B cell (primary cell): ENCODE measurements at regions not wholly inside any gene's neighbourhood (a gene's known extent, or its start where the extent isn't known, plus 50 kb on each side); places are given as distances from the start of the nearest gene placed in this dataset.
"Not testable (repeated sequence)": the region's sequence is repeated elsewhere in the genome, so short reads cannot be mapped to it uniquely, and the experiment has no call there.

Experiments used
- ATAC-seq: fragments of 200-7000 bp; cut with Tn5 transposase; one replicate; pipeline ENCODE4 v1.10.0; 2021; ENCODE audit warnings: low read depth, mild to moderate bottlenecking, moderate number of reproducible peaks, moderate library complexity
- CTCF ChIA-PET: fragments of 350-600 bp; sonication (Branson Sonifier 250); formaldehyde crosslinking; loops from one replicate; lab custom pipeline; 2021; ENCODE audit warnings: antibody characterized with exemption, inconsistent platforms; lab: Charles Lee
- POLR2A ChIA-PET: fragments of 350-600 bp; sonication (Branson Sonifier 250); formaldehyde crosslinking; loops from one replicate; lab custom pipeline; 2021; ENCODE audit warnings: antibody characterized with exemption; lab: Charles Lee
- DNase-seq: peaks from one replicate; pipeline ENCODE4 v3.0.0; 2013
- H2AFZ ChIP-seq: 2 replicates; pipeline ENCODE4 v1.6.1; 2012; ENCODE audit warnings: mild to moderate bottlenecking, low read depth, low read length; ENCODE audit not compliant: insufficient read depth, poor library complexity, severe bottlenecking
- H3K27ac ChIP-seq, 2 donors: 1 replicate in 1 of 2; 2 replicates in 1 of 2; pipeline ENCODE4 v1.5.1; 2012 to 2013; ENCODE audit warnings: low read length in 2 of 2, mild to moderate bottlenecking in 2 of 2, moderate library complexity in 1 of 2
- H3K27me3 ChIP-seq, 4 experiments: fragments of 200-600 bp in 1 of 4; sonication (generic) in 1 of 4; replicated peaks in 1 of 4; 1 replicate in 2 of 4; 2 replicates in 2 of 4; pipeline versions ENCODE4 v1.6.1 to v1.7.0; 2013 to 2016; ENCODE audit warnings: low read length in 3 of 4, mild to moderate bottlenecking in 2 of 4, mixed read lengths in 1 of 4, moderate library complexity in 1 of 4; ENCODE audit not compliant: insufficient read depth in 4 of 4, control insufficient read depth in 3 of 4; ENCODE audit errors: control extremely low read depth in 1 of 4
- H3K36me3 ChIP-seq, 2 experiments: replicated peaks in 1 of 2; 1 replicate in 1 of 2; 2 replicates in 1 of 2; pipeline versions ENCODE4 v1.6.1 to v1.7.1; 2013; ENCODE audit warnings: low read length in 1 of 2; ENCODE audit not compliant: insufficient read depth in 2 of 2, control insufficient read depth in 1 of 2; ENCODE audit errors: control extremely low read depth in 1 of 2, extremely low read depth in 1 of 2
- H3K4me1 ChIP-seq, 2 donors: fragments of 200-600 bp in 1 of 2; sonication (generic) in 1 of 2; 1 replicate in 1 of 2; 2 replicates in 1 of 2; pipeline versions ENCODE4 v1.5.1 to v1.6.1; 2013 to 2017; ENCODE audit warnings: low read length in 2 of 2; ENCODE audit not compliant: control insufficient read depth in 2 of 2, insufficient read depth in 2 of 2
- H3K4me2 ChIP-seq: replicated peaks from 2 replicates; pipeline ENCODE3; 2012; ENCODE audit warnings: mild to moderate bottlenecking, low read depth, low read length; ENCODE audit not compliant: poor library complexity, severe bottlenecking
- H3K4me3 ChIP-seq, 5 experiments: fragments of 200-600 bp in 1 of 5; sonication (generic) in 1 of 5; 1 replicate in 3 of 5; 2 replicates in 2 of 5; pipeline versions ENCODE4 v1.5.1 to v1.7.0; 2011 to 2016; ENCODE audit warnings: low read length in 4 of 5, mild to moderate bottlenecking in 4 of 5, low read depth in 2 of 5, control low read depth in 1 of 5, moderate library complexity in 1 of 5; ENCODE audit not compliant: insufficient read depth in 1 of 5; ENCODE audit errors: control extremely low read depth in 1 of 5, extremely low read depth in 1 of 5
- H3K79me2 ChIP-seq: fragments of 200-600 bp; sonication (generic); one replicate; pipeline ENCODE4 v1.6.0; 2016; ENCODE audit warnings: low read length; ENCODE audit not compliant: control insufficient read depth, insufficient read depth
- H3K9ac ChIP-seq: fragments of 200-600 bp; sonication (generic); 2 replicates; pipeline ENCODE4 v1.6.1; 2017; ENCODE audit warnings: mild to moderate bottlenecking, low read length, moderate library complexity
- H3K9me3 ChIP-seq, 3 donors: one replicate each; pipeline versions ENCODE4 v1.6.1 to v1.7.1; 2013; ENCODE audit warnings: low read length in 2 of 3; ENCODE audit not compliant: control insufficient read depth in 2 of 3, insufficient read depth in 1 of 3; ENCODE audit errors: control extremely low read depth in 1 of 3
- H4K20me1 ChIP-seq: 2 replicates; pipeline ENCODE4 v1.6.0; 2012; ENCODE audit warnings: mild to moderate bottlenecking, low read length; ENCODE audit not compliant: insufficient read depth, control insufficient read depth, poor library complexity, severe bottlenecking
- H3K27ac Mint-ChIP-seq: one replicate; pipeline ENCODE4 v1.8.0; 2021; ENCODE audit warnings: mixed read lengths
- H3K27me3 Mint-ChIP-seq: one replicate; pipeline ENCODE4 v1.8.0; 2021; ENCODE audit warnings: mixed read lengths
- H3K4me1 Mint-ChIP-seq: one replicate; pipeline ENCODE4 v1.8.0; 2021; ENCODE audit warnings: mixed read lengths
- H3K4me3 Mint-ChIP-seq: one replicate; pipeline ENCODE4 v1.8.0; 2021; ENCODE audit warnings: mixed read lengths
- H3K9me3 Mint-ChIP-seq: one replicate; pipeline ENCODE4 v1.8.0; 2022; ENCODE audit warnings: mixed read lengths; ENCODE audit not compliant: insufficient read depth
- EZH2 ChIP-seq: IDR thresholded peaks from 2 replicates; pipeline ENCODE4 v1.6.1; 2012; ENCODE audit warnings: borderline replicate concordance, low read depth, mild to moderate bottlenecking, moderate library complexity, low read length; ENCODE audit not compliant: insufficient read depth, poor library complexity, severe bottlenecking
- WGBS: methylation state at CpG from one replicate; pipeline ENCODE4 v1.1.5; 2013; ENCODE audit warnings: missing lambda C conversion rate; ENCODE audit not compliant: insufficient coverage; 5-methylcytosine and 5-hydroxymethylcytosine counted together
- intact Hi-C: fragments of 100-400 bp; cut with micrococcal nuclease; formaldehyde crosslinking; loops from one replicate; pipeline ENCODE4 v1.10.0; 2022
- TF ChIP-seq, protein P1 (sequence below): fragments of 200-600 bp; IDR thresholded peaks from one replicate; pipeline ENCODE4 v1.8.0; 2022; ENCODE audit warnings: antibody characterized with exemption, mild to moderate bottlenecking

- Mint-ChIP-seq H3K4me1 (no peaks in the 10 kb centered on the region), H3K27ac (no peak overlapping the region), H3K4me3 (no peak overlapping the region), H3K27me3 (no peaks in the 10 kb centered on the region), H3K9me3 (no peaks in the 10 kb centered on the region)
- intact Hi-C loops: no loop called here
- POLR2A ChIA-PET: no interaction called here
- TF ChIP-seq, protein P1, sequence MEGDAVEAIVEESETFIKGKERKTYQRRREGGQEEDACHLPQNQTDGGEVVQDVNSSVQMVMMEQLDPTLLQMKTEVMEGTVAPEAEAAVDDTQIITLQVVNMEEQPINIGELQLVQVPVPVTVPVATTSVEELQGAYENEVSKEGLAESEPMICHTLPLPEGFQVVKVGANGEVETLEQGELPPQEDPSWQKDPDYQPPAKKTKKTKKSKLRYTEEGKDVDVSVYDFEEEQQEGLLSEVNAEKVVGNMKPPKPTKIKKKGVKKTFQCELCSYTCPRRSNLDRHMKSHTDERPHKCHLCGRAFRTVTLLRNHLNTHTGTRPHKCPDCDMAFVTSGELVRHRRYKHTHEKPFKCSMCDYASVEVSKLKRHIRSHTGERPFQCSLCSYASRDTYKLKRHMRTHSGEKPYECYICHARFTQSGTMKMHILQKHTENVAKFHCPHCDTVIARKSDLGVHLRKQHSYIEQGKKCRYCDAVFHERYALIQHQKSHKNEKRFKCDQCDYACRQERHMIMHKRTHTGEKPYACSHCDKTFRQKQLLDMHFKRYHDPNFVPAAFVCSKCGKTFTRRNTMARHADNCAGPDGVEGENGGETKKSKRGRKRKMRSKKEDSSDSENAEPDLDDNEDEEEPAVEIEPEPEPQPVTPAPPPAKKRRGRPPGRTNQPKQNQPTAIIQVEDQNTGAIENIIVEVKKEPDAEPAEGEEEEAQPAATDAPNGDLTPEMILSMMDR: no peak
- TF ChIP-seq EZH2: no peak
- H3K27ac ChIP-seq: no peak overlapping the region
- H3K4me1 ChIP-seq: no peaks in the 10 kb centered on the region
- H4K20me1 ChIP-seq: no peaks in the 10 kb centered on the region
- H3K27me3 ChIP-seq: no peaks in the 10 kb centered on the region
- ATAC-seq (no peak), DNase-seq (no peak)
- CTCF ChIA-PET: no interaction called here
- H3K4me3 ChIP-seq: no peak overlapping the region
- H2AFZ ChIP-seq: no peak overlapping the region
- WGBS: no CpG with 5 or more reads among the region's 1 CpG
- H3K9ac ChIP-seq: no peak overlapping the region
- no peaks in the 10 kb centered on the region for H3K79me2 ChIP-seq
- H3K9me3 ChIP-seq: no peaks in the 10 kb centered on the region
- no peak overlapping the region for H3K4me2 ChIP-seq
- no peaks in the 10 kb centered on the region for H3K36me3 ChIP-seq
Observed at GRCh38 chr9:26782899-26783298, 109.7 kb downstream of the CAAP1 start.

GRCh38 chr9:26781906-26782305, 110.7 kb downstream of the CAAP1 start:
- DNase-seq (no peak), ATAC-seq (no peak)
- H3K79me2 ChIP-seq: no peaks in the 10 kb centered on the region
- H2AFZ ChIP-seq: no peak overlapping the region
- H3K4me3 ChIP-seq: no peak overlapping the region
- POLR2A ChIA-PET: no interaction called here
- H4K20me1 ChIP-seq: no peaks in the 10 kb centered on the region
- H3K4me2 ChIP-seq: no peak overlapping the region
- H3K4me3 Mint-ChIP-seq: no peak overlapping the region
- intact Hi-C loops: no loop called here
- CTCF ChIA-PET: no interaction called here
- no peaks in the 10 kb centered on the region for H3K9me3 Mint-ChIP-seq
- H3K27me3 ChIP-seq: no peaks in the 10 kb centered on the region
- H3K4me1 Mint-ChIP-seq: no peaks in the 10 kb centered on the region
- H3K27ac ChIP-seq: no peak overlapping the region
- H3K27me3 Mint-ChIP-seq: no peaks in the 10 kb centered on the region
- H3K27ac Mint-ChIP-seq: no peak overlapping the region
- H3K36me3 ChIP-seq: no peaks in the 10 kb centered on the region
- 0% methylated on average over 1 of the region's 1 CpG for WGBS
- H3K9ac ChIP-seq: no peak overlapping the region
- no peaks in the 10 kb centered on the region for H3K4me1 ChIP-seq
- H3K9me3 ChIP-seq: no peaks in the 10 kb centered on the region
- TF ChIP-seq, protein P1: no peak
- no peak for TF ChIP-seq EZH2

- H3K27me3 ChIP-seq, POLR2A ChIA-PET, H3K4me2 ChIP-seq, H4K20me1 ChIP-seq, DNase-seq, H3K4me3 Mint-ChIP-seq, H3K9me3 ChIP-seq, H3K9ac ChIP-seq, H3K27ac ChIP-seq, H2AFZ ChIP-seq, H3K4me1 ChIP-seq, H3K27ac Mint-ChIP-seq, intact Hi-C loops, H3K4me3 ChIP-seq, ATAC-seq, H3K27me3 Mint-ChIP-seq, CTCF ChIA-PET, H3K79me2 ChIP-seq, H3K9me3 Mint-ChIP-seq, H3K4me1 Mint-ChIP-seq, H3K36me3 ChIP-seq: not testable (repeated sequence)
- whole genome bisulfite sequencing: no CpG with 5 or more reads among the region's 3 CpGs
Observed at GRCh38 chr9:26780307-26780706, 112.3 kb downstream of the CAAP1 start.
